RWPE1 (cell line): ENCODE measurements at regions not wholly inside any gene's neighbourhood (a gene's known extent, or its start where the extent isn't known, plus 50 kb on each side); places are given as distances from the start of the nearest gene placed in this dataset.

Experiments used
- CTCF ChIA-PET: fragments of 350-600 bp; sonication (Branson Sonifier 250); formaldehyde crosslinking; extraction: SDS; loops from one replicate; lab custom pipeline; 2021; lab: Yijun Ruan, JAX
- POLR2A ChIA-PET: fragments of 400-600 bp; formaldehyde crosslinking; extraction: SDS; loops from one replicate; lab custom pipeline; 2020; ENCODE audit warnings: antibody characterized with exemption; ENCODE audit not compliant: low non-redundant PET; lab: Yijun Ruan, JAX
- DNase-seq: peaks from one replicate; pipeline ENCODE4 v3.0.0; 2012; ENCODE audit warnings: low spot score
- H3K27ac ChIP-seq: fragments of 450-650 bp; 2 replicates; pipeline ENCODE4 v1.5.1; 2017
- CTCF ChIP-seq: fragments of 450-650 bp; conservative IDR thresholded peaks from 2 replicates; pipeline ENCODE4 v1.5.1; 2017; ENCODE audit warnings: low read depth, mild to moderate bottlenecking

- ChIA-PET CTCF (no interaction called here), POLR2A (no interaction called here)
- no peak for TF ChIP-seq CTCF
- no peak overlapping the region for H3K27ac ChIP-seq
- DNase-seq: no peak
Observed at GRCh38 chr5:116651653-116652052, 77.0 kb upstream of the SEMA6A start.

GRCh38 chr5:116650964-116651363 lies 76.3 kb upstream of the SEMA6A start:
- no peak for DNase-seq
- CTCF ChIA-PET: no interaction called here
- no peak overlapping the region for H3K27ac ChIP-seq
- no peak for TF ChIP-seq CTCF
- POLR2A ChIA-PET: no interaction called here

GRCh38 chr5:116650544-116650943 lies 75.9 kb upstream of the SEMA6A start:
- no peak for TF ChIP-seq CTCF
- CTCF ChIA-PET: interaction anchor here (0.9 kb wide), 1 partner anchor 251 kb away, joined by 4 read pairs; no protein-coding TSS in a partner anchor
- POLR2A ChIA-PET: no interaction called here

GRCh38 chr5:116646611-116647289 lies 72.1 kb upstream of the SEMA6A start:
- ChIA-PET POLR2A (no interaction called here), CTCF (no interaction called here)
- no peak overlapping the region for H3K27ac ChIP-seq
- no peak for DNase-seq
- TF ChIP-seq CTCF: no peak

More at GRCh38 chr5:116650544-116650943, 75.9 kb upstream of the SEMA6A start:
- DNase-seq: no peak
- no peak overlapping the region for H3K27ac ChIP-seq

- ChIA-PET POLR2A (no interaction called here), CTCF (no interaction called here)
- no peak for DNase-seq
- H3K27ac ChIP-seq: no peak overlapping the region
- no peak for TF ChIP-seq CTCF
Observed at GRCh38 chr5:116645627-116646026, 71.0 kb upstream of the SEMA6A start.

- POLR2A ChIA-PET: no interaction called here
- no peak overlapping the region for H3K27ac ChIP-seq
- no peak for DNase-seq
- CTCF ChIA-PET: interaction anchor here (0.6 kb wide), 1 partner anchor 1661 kb away, joined by 4 read pairs; no protein-coding TSS in a partner anchor
- TF ChIP-seq CTCF: no peak
Observed at GRCh38 chr5:116640236-116640635, 65.6 kb upstream of the SEMA6A start.
